ENCODE measurements at regions not wholly inside any gene's neighbourhood (a gene's known extent, or its start where the extent isn't known, plus 50 kb on each side); places are given as distances from the start of the nearest gene placed in this dataset.

DNA sequence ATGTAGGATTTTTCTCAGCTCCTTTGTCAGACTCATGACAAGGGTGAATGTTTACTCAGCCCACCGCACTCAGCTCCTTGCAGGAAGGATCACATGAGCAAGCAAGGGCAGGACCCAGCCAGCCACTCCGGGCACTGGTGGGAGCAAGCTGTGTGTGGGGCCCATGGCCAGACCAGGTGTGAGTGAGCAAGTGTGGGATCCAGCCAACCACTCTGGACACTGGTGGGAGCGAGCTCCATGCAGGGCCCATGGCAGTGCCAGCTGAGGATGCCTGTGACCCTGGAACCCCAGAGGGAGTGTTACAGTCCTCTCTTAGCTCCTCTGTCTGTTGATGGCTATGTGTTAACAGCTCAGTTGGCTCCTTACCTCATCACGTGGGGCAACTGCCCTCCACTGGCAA, 2750.6 kb downstream of the PCDH7 start (continued):
- TF ChIP-seq JUND (IDR thresholded peaks at IDR 0.05; ENCODE audit: low read length) (no peak), RBBP5 (IDR thresholded peaks at IDR 0.05; ENCODE audit: borderline replicate concordance, low read depth, low read length) (no peak), CHD2 (IDR thresholded peaks at IDR 0.05; ENCODE audit: low read length) (no peak)
- TF ChIP-seq, protein P1, sequence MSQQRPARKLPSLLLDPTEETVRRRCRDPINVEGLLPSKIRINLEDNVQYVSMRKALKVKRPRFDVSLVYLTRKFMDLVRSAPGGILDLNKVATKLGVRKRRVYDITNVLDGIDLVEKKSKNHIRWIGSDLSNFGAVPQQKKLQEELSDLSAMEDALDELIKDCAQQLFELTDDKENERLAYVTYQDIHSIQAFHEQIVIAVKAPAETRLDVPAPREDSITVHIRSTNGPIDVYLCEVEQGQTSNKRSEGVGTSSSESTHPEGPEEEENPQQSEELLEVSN (IDR thresholded peaks at IDR 0.05) = no peak
